Gastroesophageal sphincter (tissue), 3 donors: ENCODE measurements at regions not wholly inside any gene's neighbourhood (a gene's known extent, or its start where the extent isn't known, plus 50 kb on each side); places are given as distances from the start of the nearest gene placed in this dataset.

Experiments used
- POLR2A ChIP-seq, 2 donors: fragments of 450-650 bp; IDR thresholded peaks; one replicate each; pipeline ENCODE4 v1.6.1; 2017; ENCODE audit warnings: antibody characterized with exemption in 2 of 2, mild to moderate bottlenecking in 2 of 2, moderate library complexity in 1 of 2
- POLR2AphosphoS5 ChIP-seq: sonication (generic); formaldehyde crosslinking; IDR thresholded peaks from one replicate; pipeline ENCODE4 v1.6.1; 2017; ENCODE audit warnings: antibody characterized with exemption
- TF ChIP-seq, protein P1 (sequence below), 4 experiments: fragments of 200-600 bp in 2 of 4; fragments of 450-650 bp in 2 of 4; sonication (generic) in 1 of 4; IDR thresholded peaks; one replicate each; pipeline ENCODE4 v1.5.1; 2017 to 2019; ENCODE audit warnings: antibody characterized with exemption in 4 of 4, mild to moderate bottlenecking in 2 of 4, moderate library complexity in 2 of 4

DNA sequence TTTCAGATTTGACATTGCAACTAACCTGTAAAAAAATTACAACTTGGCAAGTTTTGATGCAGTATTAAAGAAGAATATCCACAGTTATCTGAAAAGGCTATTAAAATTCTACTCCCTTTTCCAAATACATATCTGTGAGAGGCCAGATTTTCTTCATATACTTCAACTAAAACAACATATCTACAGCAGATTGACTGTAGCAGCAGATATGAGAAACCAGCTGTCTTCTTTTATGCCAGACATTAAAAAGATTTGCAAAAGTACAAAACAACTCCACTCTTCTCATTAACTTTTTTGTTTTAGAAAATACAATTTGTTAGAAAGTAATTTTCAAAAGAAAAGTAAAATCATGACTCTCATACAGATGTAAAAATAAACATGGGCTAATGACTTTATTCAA, 281.1 kb upstream of the PCSK5 start:
- TF ChIP-seq POLR2A (IDR thresholded peaks at IDR 0.05) = no peak
- TF ChIP-seq, protein P1, sequence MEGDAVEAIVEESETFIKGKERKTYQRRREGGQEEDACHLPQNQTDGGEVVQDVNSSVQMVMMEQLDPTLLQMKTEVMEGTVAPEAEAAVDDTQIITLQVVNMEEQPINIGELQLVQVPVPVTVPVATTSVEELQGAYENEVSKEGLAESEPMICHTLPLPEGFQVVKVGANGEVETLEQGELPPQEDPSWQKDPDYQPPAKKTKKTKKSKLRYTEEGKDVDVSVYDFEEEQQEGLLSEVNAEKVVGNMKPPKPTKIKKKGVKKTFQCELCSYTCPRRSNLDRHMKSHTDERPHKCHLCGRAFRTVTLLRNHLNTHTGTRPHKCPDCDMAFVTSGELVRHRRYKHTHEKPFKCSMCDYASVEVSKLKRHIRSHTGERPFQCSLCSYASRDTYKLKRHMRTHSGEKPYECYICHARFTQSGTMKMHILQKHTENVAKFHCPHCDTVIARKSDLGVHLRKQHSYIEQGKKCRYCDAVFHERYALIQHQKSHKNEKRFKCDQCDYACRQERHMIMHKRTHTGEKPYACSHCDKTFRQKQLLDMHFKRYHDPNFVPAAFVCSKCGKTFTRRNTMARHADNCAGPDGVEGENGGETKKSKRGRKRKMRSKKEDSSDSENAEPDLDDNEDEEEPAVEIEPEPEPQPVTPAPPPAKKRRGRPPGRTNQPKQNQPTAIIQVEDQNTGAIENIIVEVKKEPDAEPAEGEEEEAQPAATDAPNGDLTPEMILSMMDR (IDR thresholded peaks at IDR 0.05) = no peak
- no peak for TF ChIP-seq POLR2AphosphoS5
